HepG2 (cell line): ENCODE measurements at regions not wholly inside any gene's neighbourhood (a gene's known extent, or its start where the extent isn't known, plus 50 kb on each side); places are given as distances from the start of the nearest gene placed in this dataset.

Source experiments
- ARNT ChIP-seq: fragments of 450-650 bp; IDR thresholded peaks from 2 replicates; pipeline ENCODE4 v1.6.1; 2017
- CTCF ChIP-seq: sonication (generic); formaldehyde crosslinking; IDR thresholded peaks from 2 replicates; pipeline ENCODE4 v1.5.0; 2020; ENCODE audit warnings: mild to moderate bottlenecking, missing genetic modification reagents, moderate library complexity
- FOSL1 ChIP-seq: sonication (generic); formaldehyde crosslinking; IDR thresholded peaks from 2 replicates; pipeline ENCODE4 v1.9.0; 2021; ENCODE audit warnings: missing genetic modification reagents, borderline replicate concordance
- HNF4A ChIP-seq: sonication (generic); formaldehyde crosslinking; IDR thresholded peaks from 2 replicates; pipeline ENCODE4 v1.4.0; 2020; ENCODE audit warnings: missing genetic modification reagents
- KDM5A ChIP-seq: fragments of 200-600 bp; sonication (generic); IDR thresholded peaks from 2 replicates; pipeline ENCODE4 v1.7.0; 2018; ENCODE audit warnings: antibody characterized with exemption, mild to moderate bottlenecking, low read length, borderline replicate concordance
- KLF13 ChIP-seq: sonication (generic); formaldehyde crosslinking; IDR thresholded peaks from 2 replicates; pipeline ENCODE4 v1.4.0; 2020; ENCODE audit warnings: mild to moderate bottlenecking, missing genetic modification reagents
- NFE2 ChIP-seq: sonication (generic); formaldehyde crosslinking; IDR thresholded peaks from 2 replicates; pipeline ENCODE4 v1.4.0; 2020; ENCODE audit warnings: missing genetic modification reagents
- RAD21 ChIP-seq: fragments of 450-650 bp; formaldehyde crosslinking; IDR thresholded peaks from 2 replicates; pipeline ENCODE4 v1.5.0; 2020; ENCODE audit warnings: mild to moderate bottlenecking
- ZFX ChIP-seq: sonication (generic); formaldehyde crosslinking; IDR thresholded peaks from 2 replicates; pipeline ENCODE4 v1.4.0; 2020; ENCODE audit warnings: mild to moderate bottlenecking, low read depth, missing genetic modification reagents, moderate library complexity
- ZKSCAN8 ChIP-seq: IDR thresholded peaks from 2 replicates; pipeline ENCODE4 v1.6.1; 2016; ENCODE audit warnings: borderline replicate concordance, missing genetic modification reagents, missing compliant biosample characterization
- ZNF468 ChIP-seq: sonication (generic); formaldehyde crosslinking; IDR thresholded peaks from 2 replicates; pipeline ENCODE4 v1.8.0; 2022; ENCODE audit warnings: mild to moderate bottlenecking, moderate library complexity, missing genetic modification reagents
- ZNF644 ChIP-seq: IDR thresholded peaks from 2 replicates; pipeline ENCODE4 v1.6.1; 2016; ENCODE audit warnings: low read depth
- ZNF776 ChIP-seq: sonication (generic); formaldehyde crosslinking; IDR thresholded peaks from 2 replicates; pipeline ENCODE4 v1.4.0; 2020; ENCODE audit warnings: mild to moderate bottlenecking, missing genetic modification reagents
- TF ChIP-seq, protein P1 (sequence below): sonication (generic); formaldehyde crosslinking; IDR thresholded peaks from 2 replicates; pipeline ENCODE4 v1.5.1; 2020; ENCODE audit warnings: missing genetic modification reagents, mild to moderate bottlenecking, borderline replicate concordance

GRCh38 chr1:216892581-216893160, 169.4 kb upstream of the ESRRG start:
- TF ChIP-seq ZNF644 (CRISPR knock-in tag) (no peak), ARNT (no peak), ZNF468 (no peak), RAD21 (CRISPR knock-in tag) (no peak), KDM5A (no peak), ZNF776 (CRISPR knock-in tag) (no peak), FOSL1 (CRISPR knock-in tag) (no peak), KLF13 (CRISPR knock-in tag) (no peak), ZFX (CRISPR knock-in tag) (no peak), ZKSCAN8 (no peak), NFE2 (CRISPR knock-in tag) (no peak), CTCF (CRISPR knock-in tag) (no peak), HNF4A (CRISPR knock-in tag) (no peak)
- TF ChIP-seq, protein P1, sequence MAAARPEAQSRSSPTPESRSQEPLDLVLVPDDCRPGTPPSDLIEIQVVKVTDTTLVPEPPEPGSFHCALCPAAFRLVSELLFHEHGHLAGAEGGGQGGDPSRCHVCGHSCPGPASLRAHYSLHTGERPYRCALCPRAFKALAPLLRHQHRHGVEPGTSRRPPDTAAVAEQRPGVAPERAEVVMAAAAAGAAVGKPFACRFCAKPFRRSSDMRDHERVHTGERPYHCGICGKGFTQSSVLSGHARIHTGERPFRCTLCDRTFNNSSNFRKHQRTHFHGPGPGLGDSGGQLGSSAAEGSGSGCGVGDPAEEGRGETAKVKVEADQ: no peak
